ENCODE measurements at regions not wholly inside any gene's neighbourhood (a gene's known extent, or its start where the extent isn't known, plus 50 kb on each side); places are given as distances from the start of the nearest gene placed in this dataset.

DNA sequence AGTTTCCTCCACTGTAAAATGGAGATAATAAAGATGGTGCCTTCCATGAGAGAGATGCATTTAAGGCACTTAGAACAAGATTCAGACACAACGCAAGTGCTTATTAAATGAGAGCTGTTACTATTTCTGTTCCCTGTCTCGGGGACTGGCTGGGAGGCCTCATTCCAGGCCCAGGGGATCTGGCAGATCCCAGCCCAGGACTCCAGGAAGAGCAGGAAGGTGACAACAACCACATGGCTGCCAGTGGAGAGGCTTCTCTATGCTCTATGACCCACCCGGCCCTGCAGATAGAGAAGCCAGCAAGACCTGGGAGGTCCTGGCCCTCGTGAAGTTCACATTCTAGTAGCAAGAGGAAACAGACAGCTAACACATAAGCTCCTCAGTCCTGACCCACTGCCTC, 175.5 kb downstream of the ACTL8 start:
- ATAC-seq (ENCODE audit: low read depth) (no peak), DNase-seq (ENCODE audit: low spot score in 2 of 2) (no peak)
- H3K9me3 Mint-ChIP-seq: peaks cover under 1% of the 10 kb centered on the region
- no peak overlapping the region for H3K27ac Mint-ChIP-seq
- no peak overlapping the region for H3K4me3 Mint-ChIP-seq
- peaks cover 11% of the 10 kb centered on the region for H3K27me3 Mint-ChIP-seq
- no peaks in the 10 kb centered on the region for H3K4me1 Mint-ChIP-seq
- H3K36me3 Mint-ChIP-seq: no peaks in the 10 kb centered on the region

GRCh38 chr1:17932164-17932563, 175.4 kb upstream of the IGSF21 start:
- ATAC-seq (ENCODE audit: low read depth) (no peak), DNase-seq (ENCODE audit: low spot score in 2 of 2) (no peak)
- no peak overlapping the region for H3K27ac Mint-ChIP-seq
- H3K36me3 Mint-ChIP-seq: no peaks in the 10 kb centered on the region
- H3K9me3 Mint-ChIP-seq: peaks cover 4% of the 10 kb centered on the region
- H3K4me3 Mint-ChIP-seq: no peak overlapping the region
- peaks cover 16% of the 10 kb centered on the region for H3K27me3 Mint-ChIP-seq
- H3K4me1 Mint-ChIP-seq: no peaks in the 10 kb centered on the region

DNA sequence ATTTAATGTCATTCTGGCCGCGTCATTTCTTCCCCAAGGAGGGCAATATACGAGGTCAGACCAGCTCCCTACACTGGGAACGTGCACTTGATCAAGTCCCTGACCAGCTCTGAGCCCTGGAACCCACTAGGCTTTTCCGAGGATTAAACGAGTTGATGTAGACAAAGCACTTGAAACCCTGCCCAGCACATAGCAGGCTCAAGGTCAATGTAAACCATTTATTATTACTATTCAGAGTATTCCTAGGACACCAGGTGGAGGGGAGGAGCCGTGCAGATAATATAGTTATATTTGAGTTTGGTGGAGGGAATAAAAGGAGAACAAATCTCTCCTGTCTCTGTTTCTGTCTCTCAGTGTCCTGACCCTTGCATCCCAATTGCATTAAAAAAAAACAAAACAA, 174.1 kb upstream of the IGSF21 start:
- peaks cover 4% of the 10 kb centered on the region for H3K9me3 Mint-ChIP-seq
- no peaks in the 10 kb centered on the region for H3K4me1 Mint-ChIP-seq
- DNase-seq (ENCODE audit: low spot score in 2 of 2) (no peak), ATAC-seq (ENCODE audit: low read depth) (no peak)
- peaks cover 13% of the 10 kb centered on the region for H3K27me3 Mint-ChIP-seq
- H3K27ac Mint-ChIP-seq: no peak overlapping the region
- H3K4me3 Mint-ChIP-seq: no peak overlapping the region
- H3K36me3 Mint-ChIP-seq: no peaks in the 10 kb centered on the region

DNA sequence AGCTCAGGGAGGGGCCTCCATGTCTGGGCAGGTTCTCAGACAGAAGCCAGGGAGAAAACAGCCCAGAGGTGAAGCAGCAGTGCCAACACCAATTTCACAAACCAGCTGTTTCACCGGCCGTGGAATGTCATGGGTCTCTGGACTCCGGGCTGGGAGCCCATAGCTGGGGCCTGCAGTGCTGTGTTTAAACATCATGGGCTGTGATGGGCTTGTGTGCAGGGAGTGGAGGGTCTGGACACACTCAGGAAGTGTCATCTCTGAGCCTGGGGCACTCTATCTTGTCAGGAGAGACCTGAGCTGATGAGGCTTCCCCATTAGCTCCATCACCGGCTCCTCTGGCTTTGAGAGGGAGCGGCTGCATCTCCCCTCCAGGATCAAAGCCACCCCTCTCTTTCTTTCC, 173.6 kb upstream of the IGSF21 start:
- no peak overlapping the region for H3K4me3 Mint-ChIP-seq
- H3K9me3 Mint-ChIP-seq: peaks cover 4% of the 10 kb centered on the region
- no peak for ATAC-seq (ENCODE audit: low read depth)
- H3K4me1 Mint-ChIP-seq: no peaks in the 10 kb centered on the region
- H3K27ac Mint-ChIP-seq: no peak overlapping the region
- no peak for DNase-seq (ENCODE audit: low spot score in 2 of 2)
- H3K36me3 Mint-ChIP-seq: no peaks in the 10 kb centered on the region
- H3K27me3 Mint-ChIP-seq: peaks cover 11% of the 10 kb centered on the region

DNA sequence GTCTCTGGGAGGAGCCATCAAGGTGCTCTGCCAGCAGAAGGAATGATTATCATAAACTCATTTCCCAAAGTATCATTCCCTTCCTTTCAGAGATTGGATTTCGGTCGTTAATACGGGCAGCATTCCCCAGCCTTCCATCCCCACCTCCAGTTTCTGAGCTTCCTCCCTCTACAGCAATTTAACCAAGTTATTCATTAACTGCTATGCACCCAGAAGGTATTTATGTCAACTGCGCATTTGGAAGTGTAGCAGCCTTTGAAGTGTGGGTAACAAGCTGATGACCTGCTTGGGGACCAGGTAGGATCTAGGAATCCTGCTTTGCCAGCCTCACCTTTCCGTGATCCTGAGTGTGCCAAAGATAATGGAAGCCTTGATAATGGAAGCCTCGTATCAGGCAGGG, 172.4 kb upstream of the IGSF21 start:
- no peaks in the 10 kb centered on the region for H3K4me1 Mint-ChIP-seq
- peaks cover 12% of the 10 kb centered on the region for H3K27me3 Mint-ChIP-seq
- DNase-seq (ENCODE audit: low spot score in 2 of 2) (no peak), ATAC-seq (ENCODE audit: low read depth) (no peak)
- H3K4me3 Mint-ChIP-seq: no peak overlapping the region
- H3K36me3 Mint-ChIP-seq: no peaks in the 10 kb centered on the region
- peaks cover 4% of the 10 kb centered on the region for H3K9me3 Mint-ChIP-seq
- H3K27ac Mint-ChIP-seq: no peak overlapping the region

DNA sequence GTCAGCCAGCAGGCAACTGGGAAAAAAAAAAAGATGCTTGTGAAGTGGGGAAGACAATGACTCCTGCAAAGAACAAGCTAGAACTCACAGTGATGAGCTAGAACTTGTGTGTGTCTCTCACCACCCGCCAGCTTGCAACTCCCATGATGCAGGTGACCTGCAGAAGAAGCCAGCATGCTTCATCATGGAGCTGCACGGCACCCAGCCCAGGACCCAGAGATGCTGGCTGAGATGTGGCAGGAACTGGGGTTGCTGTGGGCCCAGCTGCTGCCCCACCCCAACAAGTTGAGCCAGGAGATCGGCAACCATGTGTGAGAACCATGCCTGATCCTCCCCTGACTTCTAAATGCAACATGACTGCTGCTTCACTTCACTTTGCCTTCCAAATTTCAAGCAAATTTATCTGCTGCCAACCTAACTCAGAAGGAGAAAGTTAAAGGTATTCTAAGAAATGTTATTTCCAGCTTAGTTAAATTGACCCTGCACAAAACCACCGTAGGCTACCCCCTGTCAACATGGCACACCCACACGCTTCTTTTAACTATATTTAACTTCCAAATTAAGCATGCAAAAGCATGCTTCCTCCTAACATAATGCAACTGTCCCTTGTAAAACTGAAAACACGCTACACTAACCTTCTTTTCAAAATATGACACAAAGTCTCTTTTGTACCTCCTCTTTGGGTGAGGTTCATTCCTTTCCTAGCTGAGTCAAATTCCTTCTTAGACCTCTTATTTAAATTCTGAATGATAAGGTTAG, 166.0 kb upstream of the IGSF21 start:
- Mint-ChIP-seq H3K36me3 (peaks cover 2% of the 10 kb centered on the region), H3K4me3 (no peak overlapping the region), H3K4me1 (peaks cover 5% of the 10 kb centered on the region), H3K27me3 (peaks cover 16% of the 10 kb centered on the region), H3K9me3 (no peaks in the 10 kb centered on the region), H3K27ac (no peak overlapping the region)
- DNase-seq (ENCODE audit: low spot score in 2 of 2): no peak
- ATAC-seq (ENCODE audit: low read depth): no peak

GRCh38 chr1:17943506-17943905, 164.1 kb upstream of the IGSF21 start:
- peaks cover 5% of the 10 kb centered on the region for H3K4me1 Mint-ChIP-seq

DNA sequence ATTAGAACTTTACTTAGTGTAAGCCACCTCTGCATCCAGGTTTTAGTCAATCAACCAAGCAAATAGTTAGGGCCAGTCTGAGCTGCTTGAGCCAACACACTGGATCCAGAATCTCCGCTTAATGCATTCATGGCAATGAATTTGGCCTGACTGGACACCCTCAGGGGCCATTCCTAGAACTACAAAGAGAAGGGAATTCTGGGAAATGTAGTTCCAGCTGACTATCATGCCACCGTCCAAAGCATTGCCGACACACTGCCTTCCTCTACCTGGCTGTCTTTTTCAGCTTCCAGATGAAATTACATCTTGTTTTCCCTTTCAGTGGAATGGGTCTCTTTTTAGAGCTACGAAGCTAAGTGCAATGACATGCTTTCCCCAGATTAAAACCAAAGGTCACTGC, 163.0 kb upstream of the IGSF21 start:
- Mint-ChIP-seq H3K36me3 (peaks cover 2% of the 10 kb centered on the region), H3K4me3 (no peak overlapping the region), H3K27ac (no peak overlapping the region), H3K9me3 (no peaks in the 10 kb centered on the region), H3K4me1 (peaks cover 5% of the 10 kb centered on the region), H3K27me3 (peaks cover 16% of the 10 kb centered on the region)
- DNase-seq (ENCODE audit: low spot score in 2 of 2): no peak
- ATAC-seq (ENCODE audit: low read depth): no peak

More at GRCh38 chr1:17943506-17943905, 164.1 kb upstream of the IGSF21 start:
- Mint-ChIP-seq H3K27me3 (peaks cover 12% of the 10 kb centered on the region), H3K36me3 (peaks cover 2% of the 10 kb centered on the region), H3K4me3 (no peak overlapping the region), H3K9me3 (no peaks in the 10 kb centered on the region), H3K27ac (no peak overlapping the region)
- DNase-seq (ENCODE audit: low spot score in 2 of 2): no peak
- ATAC-seq (ENCODE audit: low read depth): no peak

DNA sequence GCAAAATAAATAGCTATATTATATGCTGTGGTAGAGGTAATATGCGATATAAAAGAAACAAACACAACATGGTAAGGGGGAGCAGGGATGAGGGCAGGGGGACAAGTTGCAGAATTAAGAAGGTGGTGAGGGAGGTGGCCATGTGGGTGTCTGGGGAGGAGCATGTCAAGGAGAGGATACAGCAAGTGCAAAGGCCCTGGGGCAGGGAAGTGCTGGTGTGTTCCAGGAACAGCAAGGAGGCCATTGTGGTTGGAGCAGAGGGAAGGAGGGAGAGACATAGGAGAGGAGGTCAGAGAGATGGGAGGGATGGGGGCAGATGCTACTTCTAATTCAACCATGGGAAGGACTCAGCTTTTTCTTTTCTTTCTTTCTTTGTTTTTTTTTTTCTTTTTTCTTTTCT, 161.2 kb upstream of the IGSF21 start:
- ATAC-seq (ENCODE audit: low read depth) (no peak), DNase-seq (ENCODE audit: low spot score in 2 of 2) (no peak)
- Mint-ChIP-seq H3K27ac (no peak overlapping the region), H3K4me1 (peaks cover 5% of the 10 kb centered on the region), H3K36me3 (peaks cover 2% of the 10 kb centered on the region), H3K27me3 (peaks cover 14% of the 10 kb centered on the region), H3K9me3 (no peaks in the 10 kb centered on the region), H3K4me3 (no peak overlapping the region)

DNA sequence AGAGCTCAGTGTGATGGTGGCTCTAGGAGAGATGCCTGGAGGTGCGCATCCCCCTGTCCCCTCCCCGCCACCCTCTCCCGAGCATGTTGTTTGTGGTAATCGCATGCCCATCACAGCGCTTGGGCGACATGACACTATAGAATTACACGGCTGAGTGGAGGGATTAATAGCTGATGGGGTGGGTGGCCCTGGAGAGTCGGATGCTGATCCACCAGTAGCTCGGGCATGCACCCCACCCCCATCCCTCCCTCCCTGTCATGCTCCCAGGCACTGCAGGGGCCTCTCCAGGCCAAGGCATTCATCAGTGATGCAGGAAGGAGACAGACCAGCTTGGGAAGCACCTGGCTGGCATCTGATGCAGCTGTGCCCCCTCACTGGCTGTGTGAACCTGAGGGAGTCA, 159.0 kb upstream of the IGSF21 start:
- H3K36me3 Mint-ChIP-seq: peaks cover 4% of the 10 kb centered on the region
- H3K27ac Mint-ChIP-seq: no peak overlapping the region
- ATAC-seq (ENCODE audit: low read depth): no peak
- no peak overlapping the region for H3K4me3 Mint-ChIP-seq
- H3K4me1 Mint-ChIP-seq: no peaks in the 10 kb centered on the region
- H3K9me3 Mint-ChIP-seq: no peaks in the 10 kb centered on the region
- peaks cover 29% of the 10 kb centered on the region for H3K27me3 Mint-ChIP-seq
- DNase-seq (ENCODE audit: low spot score in 2 of 2): no peak

DNA sequence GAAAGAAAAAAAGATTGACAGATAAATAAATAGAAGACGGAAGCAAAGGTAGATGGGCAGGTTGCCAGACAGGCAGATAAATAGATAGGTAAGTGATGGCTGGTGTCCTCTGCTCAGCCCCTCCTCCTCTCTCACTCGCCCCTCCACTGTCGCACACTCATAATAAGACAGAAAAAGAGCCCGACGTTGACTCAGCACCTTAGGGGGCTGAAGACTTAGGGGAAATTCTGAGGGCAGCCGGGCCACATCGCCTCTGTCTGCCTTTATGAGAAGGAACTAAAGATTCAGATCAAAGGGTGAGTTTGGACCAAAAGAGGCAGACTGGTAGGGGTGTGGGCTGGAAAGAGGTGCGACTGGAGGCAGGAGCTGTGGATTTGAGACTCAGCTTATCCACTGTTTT, 158.1 kb upstream of the IGSF21 start:
- peaks cover 29% of the 10 kb centered on the region for H3K27me3 Mint-ChIP-seq
- H3K36me3 Mint-ChIP-seq: peaks cover 4% of the 10 kb centered on the region
- no peaks in the 10 kb centered on the region for H3K9me3 Mint-ChIP-seq
- H3K4me1 Mint-ChIP-seq: no peaks in the 10 kb centered on the region
- ATAC-seq (ENCODE audit: low read depth): no peak
- no peak for DNase-seq (ENCODE audit: low spot score in 2 of 2)
- H3K4me3 Mint-ChIP-seq: no peak overlapping the region
- H3K27ac Mint-ChIP-seq: no peak overlapping the region

DNA sequence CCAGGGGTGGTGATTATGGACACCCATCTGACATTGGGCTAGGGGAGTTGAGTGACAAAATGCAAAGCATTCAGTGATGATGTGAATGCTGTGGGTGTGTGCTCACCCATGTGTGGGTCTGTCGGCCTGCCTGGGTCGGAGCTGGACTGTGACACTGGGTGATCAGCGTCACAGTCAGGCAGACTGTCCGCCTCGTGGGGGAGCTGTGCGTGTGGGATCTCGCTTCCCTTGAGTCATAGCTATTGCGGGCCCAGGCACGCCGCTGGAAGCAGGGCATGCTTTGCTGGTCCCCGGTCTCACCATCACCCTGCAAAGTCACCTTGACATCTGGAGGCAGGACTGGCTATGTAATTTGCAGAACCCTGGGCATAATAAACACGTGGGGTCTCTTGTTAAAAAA, 156.9 kb upstream of the IGSF21 start:
- Mint-ChIP-seq H3K27me3 (peaks cover 27% of the 10 kb centered on the region), H3K4me1 (no peaks in the 10 kb centered on the region), H3K36me3 (peaks cover 4% of the 10 kb centered on the region), H3K4me3 (no peak overlapping the region), H3K9me3 (no peaks in the 10 kb centered on the region), H3K27ac (no peak overlapping the region)
- DNase-seq (ENCODE audit: low spot score in 2 of 2): no peak
- no peak for ATAC-seq (ENCODE audit: low read depth)

DNA sequence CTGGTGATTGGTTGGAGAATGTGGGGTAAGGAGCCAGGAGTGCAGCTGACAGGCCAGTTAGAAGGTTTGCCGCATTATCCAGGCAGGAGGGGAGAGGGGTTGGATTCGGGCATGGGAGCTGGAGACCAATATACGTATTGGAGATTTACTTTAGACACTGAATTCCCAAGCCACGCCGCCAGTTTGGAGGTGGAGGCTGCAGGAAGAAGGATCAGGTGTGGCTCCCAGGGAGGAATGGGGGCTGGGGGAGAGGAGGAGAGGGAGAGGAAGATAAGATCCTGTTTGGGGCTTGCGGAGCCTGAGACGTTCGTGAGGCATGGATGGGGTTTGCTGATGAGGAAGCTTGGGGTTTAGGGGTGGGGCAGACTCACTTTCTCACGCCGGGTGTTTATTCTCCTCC, 155.1 kb upstream of the IGSF21 start:
- H3K27ac Mint-ChIP-seq: no peak overlapping the region
- H3K4me3 Mint-ChIP-seq: no peak overlapping the region
- H3K9me3 Mint-ChIP-seq: no peaks in the 10 kb centered on the region
- peaks cover 2% of the 10 kb centered on the region for H3K36me3 Mint-ChIP-seq
- H3K27me3 Mint-ChIP-seq: peaks cover 21% of the 10 kb centered on the region
- H3K4me1 Mint-ChIP-seq: no peaks in the 10 kb centered on the region
- DNase-seq (ENCODE audit: low spot score in 2 of 2) (no peak), ATAC-seq (ENCODE audit: low read depth) (no peak)

GRCh38 chr1:17953921-17954320, 153.7 kb upstream of the IGSF21 start:
- Mint-ChIP-seq H3K9me3 (no peaks in the 10 kb centered on the region), H3K36me3 (peaks cover 2% of the 10 kb centered on the region), H3K27me3 (peaks cover 21% of the 10 kb centered on the region), H3K4me1 (peaks cover 5% of the 10 kb centered on the region), H3K4me3 (no peak overlapping the region), H3K27ac (no peak overlapping the region)
- ATAC-seq (ENCODE audit: low read depth) (no peak), DNase-seq (ENCODE audit: low spot score in 2 of 2) (no peak)
